Neuronal stem cell (in vitro differentiated cells): ENCODE measurements at regions not wholly inside any gene's neighbourhood (a gene's known extent, or its start where the extent isn't known, plus 50 kb on each side); places are given as distances from the start of the nearest gene placed in this dataset.
"Not testable (repeated sequence)": the region's sequence is repeated elsewhere in the genome, so short reads cannot be mapped to it uniquely, and the experiment has no call there.

Experiments used
- DNase-seq: peaks from one replicate; pipeline ENCODE4 v3.0.0-alpha.2; 2013; ENCODE audit warnings: low spot score
- H2AFZ ChIP-seq: one replicate; pipeline ENCODE4 v1.6.1; 2013; ENCODE audit warnings: mild to moderate bottlenecking, low read length, inconsistent platforms
- H2AK5ac ChIP-seq: 2 replicates; pipeline ENCODE4 v1.6.1; 2013; ENCODE audit warnings: low read depth, mild to moderate bottlenecking, inconsistent platforms, low read length, moderate library complexity, mixed read lengths
- H2BK120ac ChIP-seq: 2 replicates; pipeline ENCODE4 v1.6.1; 2013; ENCODE audit warnings: low read depth, mild to moderate bottlenecking, inconsistent platforms, low read length, moderate library complexity, mixed read lengths
- H2BK12ac ChIP-seq: one replicate; pipeline ENCODE4 v1.6.1; 2013; ENCODE audit warnings: low read length, inconsistent platforms
- H2BK15ac ChIP-seq: 2 replicates; pipeline ENCODE4 v1.6.1; 2013; ENCODE audit warnings: mild to moderate bottlenecking, low read length, inconsistent platforms, mixed read lengths
- H2BK5ac ChIP-seq: one replicate; pipeline ENCODE4 v1.6.1; 2013; ENCODE audit warnings: inconsistent platforms, mild to moderate bottlenecking, low read length, moderate library complexity
- H3K14ac ChIP-seq: one replicate; pipeline ENCODE4 v1.6.1; 2013; ENCODE audit warnings: low read length, inconsistent platforms
- H3K18ac ChIP-seq: 2 replicates; pipeline ENCODE4 v1.6.1; 2013; ENCODE audit warnings: low read length, inconsistent platforms
- H3K23ac ChIP-seq: 2 replicates; pipeline ENCODE4 v1.6.1; 2013; ENCODE audit warnings: low read depth, mild to moderate bottlenecking, mixed read lengths, low read length, inconsistent platforms; ENCODE audit not compliant: poor library complexity
- H3K27ac ChIP-seq: replicated peaks from 3 replicates; pipeline ENCODE4 v1.5.1; 2013; ENCODE audit warnings: low read length, inconsistent platforms
- H3K27me3 ChIP-seq, 3 experiments: 2 replicates each; pipeline ENCODE4 v1.6.1; 2013; ENCODE audit warnings: low read length in 3 of 3, mild to moderate bottlenecking in 2 of 3, inconsistent platforms in 1 of 3, low read depth in 1 of 3, mixed read lengths in 1 of 3, moderate library complexity in 1 of 3; ENCODE audit not compliant: control insufficient read depth in 3 of 3, insufficient read depth in 3 of 3
- H3K36me3 ChIP-seq, 2 donors: replicated peaks in 1 of 2; 2 replicates each; pipeline ENCODE4 v1.6.1; 2013; ENCODE audit warnings: low read length in 2 of 2; ENCODE audit not compliant: control insufficient read depth in 2 of 2, insufficient read depth in 2 of 2
- H3K4ac ChIP-seq: 2 replicates; pipeline ENCODE4 v1.6.1; 2013; ENCODE audit warnings: inconsistent platforms, mild to moderate bottlenecking, low read length, moderate library complexity
- H3K4me1 ChIP-seq, 2 donors: 1 replicate in 1 of 2; 2 replicates in 1 of 2; pipeline ENCODE4 v1.6.1; 2013; ENCODE audit warnings: low read length in 2 of 2, low read depth in 1 of 2; ENCODE audit not compliant: control insufficient read depth in 2 of 2, insufficient read depth in 1 of 2
- H3K4me2 ChIP-seq: one replicate; pipeline ENCODE4 v1.6.1; 2013; ENCODE audit warnings: mild to moderate bottlenecking, low read length, inconsistent platforms; ENCODE audit not compliant: insufficient read depth, poor library complexity, severe bottlenecking
- H3K4me3 ChIP-seq, 2 donors: 2 replicates each; pipeline ENCODE4 v1.5.1; 2013; ENCODE audit warnings: low read length in 2 of 2, mild to moderate bottlenecking in 2 of 2, inconsistent platforms in 1 of 2, moderate library complexity in 1 of 2
- H3K79me1 ChIP-seq: one replicate; pipeline ENCODE4 v1.6.1; 2013; ENCODE audit warnings: low read depth, mild to moderate bottlenecking, inconsistent platforms, low read length, moderate library complexity
- H3K9ac ChIP-seq: one replicate; pipeline ENCODE4 v1.6.1; 2013; ENCODE audit warnings: mild to moderate bottlenecking, low read depth, low read length, inconsistent platforms; ENCODE audit not compliant: poor library complexity
- H3K9me3 ChIP-seq, 2 donors: replicated peaks in 1 of 2; 2 replicates each; pipeline versions ENCODE3 to v1.6.1; 2013; ENCODE audit warnings: low read length in 2 of 2, mild to moderate bottlenecking in 2 of 2, inconsistent platforms in 1 of 2, low read depth in 1 of 2, mixed read lengths in 1 of 2, moderate library complexity in 1 of 2; ENCODE audit not compliant: control insufficient read depth in 2 of 2, insufficient read depth in 1 of 2
- H4K8ac ChIP-seq: one replicate; pipeline ENCODE4 v1.6.1; 2013; ENCODE audit warnings: low read depth, mild to moderate bottlenecking, inconsistent platforms, low read length, moderate library complexity
- H4K91ac ChIP-seq: one replicate; pipeline ENCODE4 v1.6.1; 2013; ENCODE audit warnings: low read length, low read depth, mild to moderate bottlenecking, inconsistent platforms; ENCODE audit not compliant: poor library complexity
- WGBS, 2 donors: extraction: QIAGEN DNeasy Blood & Tissue Kit; methylation state at CpG; one replicate each; pipeline ENCODE4 v1.1.7; 2013; ENCODE audit warnings: missing lambda C conversion rate in 2 of 2, mixed read lengths in 1 of 2; ENCODE audit not compliant: insufficient read length in 2 of 2, insufficient replicate concordance in 1 of 2; ENCODE audit errors: extremely low coverage in 2 of 2; 5-methylcytosine and 5-hydroxymethylcytosine counted together

GRCh38 chr15:20340331-20340811, 201.2 kb downstream of the GOLGA6L6 start:
- no peak for DNase-seq

GRCh38 chr15:20339086-20339791, 202.4 kb downstream of the GOLGA6L6 start:
- not testable (repeated sequence) for H3K14ac ChIP-seq, H3K9ac ChIP-seq, H3K23ac ChIP-seq, H2BK12ac ChIP-seq, H3K4ac ChIP-seq, H4K8ac ChIP-seq, H3K4me2 ChIP-seq, H3K27ac ChIP-seq, DNase-seq, H2AK5ac ChIP-seq, H3K36me3 ChIP-seq, H3K27me3 ChIP-seq, H3K18ac ChIP-seq, H2AFZ ChIP-seq, H2BK5ac ChIP-seq, H2BK120ac ChIP-seq, H4K91ac ChIP-seq, H2BK15ac ChIP-seq, H3K4me1 ChIP-seq, H3K79me1 ChIP-seq
- no CpG with 5 or more reads among the region's 17 CpGs for WGBS, 2 donors
- Histone ChIP-seq H3K4me3 (peak overlapping the region in 1 of 2 donors; percentile 60), H3K9me3 (peaks cover 6 to 18% of the 10 kb centered on the region in 2 donors)

More at GRCh38 chr15:20340331-20340811, 201.2 kb downstream of the GOLGA6L6 start:
- Histone ChIP-seq H2AFZ (no peak overlapping the region), H2BK15ac (no peak overlapping the region), H3K79me1 (peaks cover 5% of the 10 kb centered on the region), H3K4me3 (no peak overlapping the region), H2BK12ac (no peak overlapping the region), H3K14ac (peak overlapping the region; percentile 98), H3K4me1 (no peaks in the 10 kb centered on the region), H3K23ac (peak overlapping the region; percentile 99), H2BK5ac (no peak overlapping the region), H3K4me2 (no peak overlapping the region), H3K27me3 (no peaks in the 10 kb centered on the region), H3K18ac (no peak overlapping the region), H3K4ac (no peak overlapping the region), H3K9ac (peak overlapping the region; percentile 21), H4K91ac (no peak overlapping the region), H3K27ac (no peak overlapping the region), H2AK5ac (no peak overlapping the region), H2BK120ac (no peak overlapping the region), H4K8ac (peak overlapping the region; percentile 43), H3K9me3 (peaks cover 13 to 18% of the 10 kb centered on the region in 2 donors), H3K36me3 (no peaks in the 10 kb centered on the region)
- no CpG with 5 or more reads among the region's 9 CpGs for WGBS, 2 donors

GRCh38 chr15:20338671-20339070, 202.9 kb downstream of the GOLGA6L6 start:
- peaks cover 6 to 18% of the 10 kb centered on the region in 2 donors for H3K9me3 ChIP-seq
- not testable (repeated sequence) for H4K8ac ChIP-seq, H3K4me2 ChIP-seq, H3K18ac ChIP-seq, H3K14ac ChIP-seq, H3K27me3 ChIP-seq, H3K9ac ChIP-seq, H2BK15ac ChIP-seq, H3K36me3 ChIP-seq, H3K4me3 ChIP-seq, H4K91ac ChIP-seq, DNase-seq, H2AFZ ChIP-seq, H3K4me1 ChIP-seq, H2BK5ac ChIP-seq, H2BK12ac ChIP-seq, H3K23ac ChIP-seq, H3K4ac ChIP-seq, H3K27ac ChIP-seq, H2AK5ac ChIP-seq, H3K79me1 ChIP-seq, H2BK120ac ChIP-seq
- no CpG with 5 or more reads among the region's 13 CpGs for WGBS, 2 donors

GRCh38 chr15:20337238-20337637, 204.4 kb downstream of the GOLGA6L6 start:
- not testable (repeated sequence) for H3K9ac ChIP-seq, H3K18ac ChIP-seq, H2AFZ ChIP-seq, H3K23ac ChIP-seq, H3K4me1 ChIP-seq, H2BK120ac ChIP-seq, H3K4me3 ChIP-seq, H3K27me3 ChIP-seq, H3K36me3 ChIP-seq, H2AK5ac ChIP-seq, H3K4me2 ChIP-seq, H3K14ac ChIP-seq, H3K27ac ChIP-seq, H3K4ac ChIP-seq, H4K8ac ChIP-seq, H2BK15ac ChIP-seq, H2BK5ac ChIP-seq, H4K91ac ChIP-seq, H3K79me1 ChIP-seq, DNase-seq, H2BK12ac ChIP-seq
- peaks cover 6 to 18% of the 10 kb centered on the region in 2 donors for H3K9me3 ChIP-seq
- no CpG with 5 or more reads among the region's 5 CpGs for WGBS, 2 donors
